ENCODE measurements at regions not wholly inside any gene's neighbourhood (a gene's known extent, or its start where the extent isn't known, plus 50 kb on each side); places are given as distances from the start of the nearest gene placed in this dataset.
"Not testable (repeated sequence)": the region's sequence is repeated elsewhere in the genome, so short reads cannot be mapped to it uniquely, and the experiment has no call there.

GRCh38 chr1:60848583-60849188, 233.7 kb upstream of the NFIA start:
- peak; percentile 53 for DNase-seq

- peak; percentile 3 for DNase-seq
These were observed 234.3 kb upstream of the NFIA start for GRCh38 chr1:60847855-60848582.

GRCh38 chr1:60847391-60847790, 235.0 kb upstream of the NFIA start:
- peak; percentile 53 for DNase-seq

GRCh38 chr1:60845659-60846058, 236.7 kb upstream of the NFIA start:
- not testable (repeated sequence) for DNase-seq

- no peak for DNase-seq
These were observed 240.1 kb upstream of the NFIA start for GRCh38 chr1:60842304-60842703.

- DNase-seq = no peak
These were observed 241.0 kb upstream of the NFIA start for GRCh38 chr1:60841116-60842046.

- not testable (repeated sequence) for DNase-seq
These were observed 241.9 kb upstream of the NFIA start for GRCh38 chr1:60840476-60840875.

- DNase-seq = no peak
These were observed 246.7 kb upstream of the NFIA start for GRCh38 chr1:60835649-60836048.

- no peak for DNase-seq
These were observed 249.2 kb upstream of the NFIA start for GRCh38 chr1:60833173-60833572.

GRCh38 chr1:60832367-60832766, 250.0 kb upstream of the NFIA start:
- DNase-seq = no peak

GRCh38 chr1:60831780-60832179, 250.6 kb upstream of the NFIA start:
- DNase-seq = no peak

- DNase-seq = no peak
These were observed 253.4 kb upstream of the NFIA start for GRCh38 chr1:60828944-60829343.

- DNase-seq = no peak
These were observed 255.9 kb upstream of the NFIA start for GRCh38 chr1:60826320-60827094.

- DNase-seq = no peak
These were observed 256.8 kb upstream of the NFIA start for GRCh38 chr1:60825593-60825992.

GRCh38 chr1:60823151-60823550, 259.2 kb upstream of the NFIA start:
- no peak for DNase-seq

GRCh38 chr1:60822252-60822651, 260.1 kb upstream of the NFIA start:
- DNase-seq = no peak

GRCh38 chr1:60821156-60821555, 261.2 kb upstream of the NFIA start:
- DNase-seq = no peak

- no peak for DNase-seq
These were observed 263.2 kb upstream of the NFIA start for GRCh38 chr1:60818969-60819701.

- peak; percentile 88 for DNase-seq
These were observed 269.3 kb upstream of the NFIA start for GRCh38 chr1:60813071-60813470.

GRCh38 chr1:60809204-60809980, 273.0 kb upstream of the NFIA start:
- peak; percentile 39 for DNase-seq

- DNase-seq = no peak
These were observed 273.7 kb upstream of the NFIA start for GRCh38 chr1:60808676-60809075.
